Right lobe of liver (tissue), 4 donors: ENCODE measurements at regions not wholly inside any gene's neighbourhood (a gene's known extent, or its start where the extent isn't known, plus 50 kb on each side); places are given as distances from the start of the nearest gene placed in this dataset.

Experiments
- CTCF ChIP-seq, 4 donors: fragments of 200-600 bp in 3 of 4; fragments of 450-650 bp in 1 of 4; IDR thresholded peaks; one replicate each; pipeline versions ENCODE4 v1.5.1 to v1.8.0; 2016 to 2022; ENCODE audit warnings: antibody characterized with exemption in 4 of 4, mild to moderate bottlenecking in 2 of 4
- POLR2A ChIP-seq: fragments of 450-650 bp; IDR thresholded peaks from one replicate; pipeline ENCODE4 v1.6.1; 2017; ENCODE audit warnings: antibody characterized with exemption, mild to moderate bottlenecking
- donor health status: DM: no; HTN: no; CAD: no.
- donor health status: DM: no; HTN: no; CAD: no.
- donor health status: DM: no; HTN: yes; CAD: no.

GRCh38 chr13:49855930-49856329 is 63.4 kb upstream of the KPNA3 start:
- TF ChIP-seq POLR2A (no peak), CTCF (IDR thresholded peaks at IDR 0.05) (no peak)
